NCI-H2171 treated with DMSO at 0.1 percent for 48 hours (cell line): ENCODE measurements at regions not wholly inside any gene's neighbourhood (a gene's known extent, or its start where the extent isn't known, plus 50 kb on each side); places are given as distances from the start of the nearest gene placed in this dataset.
"Not testable (repeated sequence)": the region's sequence is repeated elsewhere in the genome, so short reads cannot be mapped to it uniquely, and the experiment has no call there.

ENCODE experiments used
- DNase-seq: peaks from one replicate; lab custom pipeline; 2025; lab: John Stamatoyannopoulos, UW

- DNase-seq: not testable (repeated sequence)
These were observed 80.9 kb upstream of the ADORA2B start for GRCh38 chr17:15864061-15864460.

- DNase-seq: not testable (repeated sequence)
These were observed 80.5 kb upstream of the ADORA2B start for GRCh38 chr17:15864472-15864871.

DNA sequence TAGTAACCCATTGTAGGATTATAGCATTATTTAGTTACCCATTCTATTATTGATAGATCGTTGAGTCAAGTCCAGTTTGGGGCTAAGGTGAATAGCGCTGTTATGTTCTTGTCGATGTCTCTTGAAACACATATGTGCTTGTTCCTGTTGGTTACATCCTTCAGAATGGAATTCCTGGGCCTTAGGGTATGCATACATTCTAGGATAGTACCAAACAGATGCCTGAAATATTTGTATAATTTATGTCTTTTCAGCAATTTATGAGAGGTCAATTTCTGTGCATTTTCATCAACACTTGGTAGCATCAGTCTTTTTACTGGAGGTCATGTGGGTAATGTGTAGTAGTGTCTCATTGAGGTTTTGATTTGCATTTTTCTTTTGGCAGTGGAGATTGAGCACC, 78.9 kb upstream of the ADORA2B start:
- not testable (repeated sequence) for DNase-seq

DNA sequence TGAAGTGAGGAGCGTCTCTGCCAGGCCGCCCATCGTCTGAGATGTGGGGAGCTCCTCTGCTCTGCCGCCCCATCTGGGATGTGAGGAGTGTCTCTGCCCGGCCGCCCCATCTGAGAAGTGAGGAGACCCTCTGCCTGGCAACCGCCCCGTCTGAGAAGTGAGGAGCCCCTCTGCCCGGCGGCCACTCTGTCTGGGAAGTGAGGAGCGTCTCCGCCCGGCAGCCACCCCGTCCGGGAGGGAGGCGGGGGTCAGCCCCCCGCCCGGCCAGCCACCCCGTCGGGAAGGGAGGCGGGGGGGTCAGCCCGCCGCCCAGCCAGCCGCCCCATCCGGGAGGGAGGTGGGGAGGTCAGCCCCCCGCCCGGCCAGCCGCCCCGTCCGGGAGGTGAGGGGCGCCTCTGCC, 77.6 kb upstream of the ADORA2B start:
- DNase-seq: not testable (repeated sequence)

DNA sequence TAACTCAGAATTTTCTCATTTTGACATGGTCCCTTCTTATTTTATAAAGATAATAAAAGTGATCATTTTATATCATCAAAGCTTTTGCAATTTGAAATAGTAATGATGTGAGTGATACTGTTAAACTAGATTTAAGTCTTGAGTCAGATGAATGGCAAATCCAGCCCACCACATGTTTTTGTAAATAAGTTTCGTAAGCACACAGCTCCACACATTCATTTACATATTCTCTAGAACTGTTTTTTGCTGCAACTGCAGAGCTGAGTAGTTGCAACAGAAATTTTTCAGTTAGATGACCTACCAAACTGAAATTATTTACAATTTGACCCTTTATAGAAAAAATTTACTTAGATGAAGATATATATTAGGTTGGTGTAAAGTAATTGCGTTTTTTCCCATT, 75.1 kb upstream of the ADORA2B start:
- DNase-seq: not testable (repeated sequence)

GRCh38 chr17:15872677-15873076, 72.3 kb upstream of the ADORA2B start:
- not testable (repeated sequence) for DNase-seq

- not testable (repeated sequence) for DNase-seq
These were observed 66.9 kb upstream of the ADORA2B start for GRCh38 chr17:15877882-15878500.

GRCh38 chr17:15882058-15882720, 62.7 kb upstream of the ADORA2B start:
- DNase-seq: no peak

GRCh38 chr17:15882777-15883176, 62.2 kb upstream of the ADORA2B start:
- DNase-seq: no peak

DNA sequence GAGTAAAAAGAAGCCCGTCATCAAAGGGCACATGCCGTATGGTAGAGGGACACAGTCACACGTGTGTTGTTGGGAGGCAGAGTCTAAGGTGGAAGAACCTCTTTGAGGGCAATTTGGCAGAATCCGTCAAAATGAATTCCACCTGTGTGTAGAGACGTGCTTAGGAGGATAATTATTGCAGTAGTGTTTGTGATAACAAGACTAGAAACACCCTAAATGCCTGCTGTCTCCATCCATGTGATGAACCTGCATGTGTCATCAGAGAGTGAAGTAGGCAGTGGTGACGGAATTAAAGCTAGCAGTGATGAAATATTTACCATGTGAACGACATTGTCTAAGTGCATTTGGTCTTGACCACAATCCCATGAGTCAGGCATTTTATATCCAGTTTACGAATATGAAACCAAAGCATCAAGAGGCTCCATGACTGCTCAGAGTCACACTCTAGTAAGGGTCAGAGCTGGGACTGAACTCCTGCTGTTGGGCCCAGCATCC, 61.3 kb upstream of the ADORA2B start:
- DNase-seq: no peak

GRCh38 chr17:15884731-15885130, 60.2 kb upstream of the ADORA2B start:
- no peak for DNase-seq

DNA sequence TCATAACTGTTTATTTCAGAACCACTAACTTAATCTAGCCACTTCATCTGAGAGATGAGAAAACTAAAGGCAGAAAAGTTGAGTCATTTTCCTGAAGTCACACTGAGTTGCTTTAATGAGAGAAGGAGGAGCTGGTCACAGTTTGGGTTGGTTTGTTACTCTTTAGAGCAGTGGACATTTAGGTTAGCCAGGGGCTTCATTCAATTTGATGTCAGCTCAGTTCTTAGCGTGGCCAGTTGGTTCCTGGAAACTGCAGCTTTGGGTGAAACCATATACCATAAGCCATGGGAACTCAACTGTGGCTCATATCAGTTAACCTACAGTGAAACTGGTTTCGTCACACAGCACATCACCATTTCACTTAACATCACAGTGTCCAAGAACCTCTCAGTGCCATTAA, 59.2 kb upstream of the ADORA2B start:
- DNase-seq: no peak

- DNase-seq: no peak
These were observed 58.7 kb upstream of the ADORA2B start for GRCh38 chr17:15886221-15886620.

DNA sequence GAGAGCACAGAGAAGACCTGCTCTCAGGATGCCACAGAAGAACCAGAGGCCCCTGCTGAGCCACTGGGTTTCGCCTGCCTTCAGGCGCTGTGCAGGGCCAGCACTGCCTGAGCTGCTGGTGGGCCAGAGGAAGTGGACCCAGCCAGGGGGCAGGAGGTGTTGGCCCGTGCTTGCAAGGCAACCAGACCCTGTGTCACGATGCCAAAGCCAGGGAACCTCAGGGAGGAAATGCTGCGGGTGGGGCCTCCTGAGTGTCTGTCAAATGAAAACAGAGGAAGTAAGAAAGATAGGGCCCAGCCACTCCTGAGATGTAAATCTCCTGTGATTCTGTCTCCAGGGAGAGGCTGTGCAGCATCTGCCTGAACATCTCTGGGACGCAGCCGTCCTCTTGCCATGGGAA, 58.1 kb upstream of the ADORA2B start:
- no peak for DNase-seq

DNA sequence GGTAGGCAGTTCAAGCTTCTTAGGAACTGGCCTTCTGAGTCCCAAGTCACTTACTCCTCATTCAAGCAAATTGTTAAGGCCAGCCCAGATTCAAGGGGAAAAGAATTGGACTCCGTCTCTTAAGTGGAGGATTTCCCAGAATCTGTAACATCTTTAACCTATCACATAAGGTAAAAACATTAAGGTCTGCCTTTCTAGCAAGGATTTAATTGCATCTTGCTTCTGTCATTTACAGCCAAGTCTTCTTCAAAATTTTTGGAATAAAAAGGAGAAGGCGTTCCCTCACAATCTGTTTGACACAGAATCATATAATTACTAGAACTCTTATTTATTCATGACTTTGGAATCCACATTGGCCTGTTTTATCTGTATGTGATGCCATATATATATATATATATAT, 56.5 kb upstream of the ADORA2B start:
- DNase-seq: no peak

DNA sequence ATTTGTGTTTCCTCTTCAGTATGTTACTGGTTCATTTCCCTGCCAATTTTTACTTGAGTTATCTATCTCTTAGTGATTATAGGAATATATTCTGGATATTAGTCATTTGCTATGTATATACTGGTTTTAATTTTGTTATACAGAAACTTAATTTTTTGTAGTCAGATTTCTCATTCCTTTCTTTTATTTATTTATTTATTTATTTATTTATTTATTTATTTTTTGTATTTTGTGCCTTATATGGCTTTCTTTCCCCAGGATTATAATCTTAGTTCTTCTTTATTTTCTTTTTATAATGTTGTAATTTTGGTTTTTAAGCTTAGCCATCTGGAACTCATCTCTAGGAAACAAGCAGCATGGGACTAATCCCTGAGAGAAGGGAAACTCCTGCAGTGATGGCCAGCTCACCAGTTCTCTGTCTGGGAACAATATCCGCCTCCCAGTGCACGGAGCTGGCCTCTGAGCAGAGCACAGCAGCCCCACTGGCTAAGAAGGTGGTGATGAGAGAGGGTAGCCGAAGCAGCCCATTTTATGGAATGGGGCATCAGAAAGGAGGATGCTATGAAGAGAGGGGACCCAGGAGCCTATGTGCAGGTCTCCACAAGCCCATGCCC, 54.5 kb upstream of the ADORA2B start:
- no peak for DNase-seq

GRCh38 chr17:15891318-15891717, 53.6 kb upstream of the ADORA2B start:
- DNase-seq: no peak

DNA sequence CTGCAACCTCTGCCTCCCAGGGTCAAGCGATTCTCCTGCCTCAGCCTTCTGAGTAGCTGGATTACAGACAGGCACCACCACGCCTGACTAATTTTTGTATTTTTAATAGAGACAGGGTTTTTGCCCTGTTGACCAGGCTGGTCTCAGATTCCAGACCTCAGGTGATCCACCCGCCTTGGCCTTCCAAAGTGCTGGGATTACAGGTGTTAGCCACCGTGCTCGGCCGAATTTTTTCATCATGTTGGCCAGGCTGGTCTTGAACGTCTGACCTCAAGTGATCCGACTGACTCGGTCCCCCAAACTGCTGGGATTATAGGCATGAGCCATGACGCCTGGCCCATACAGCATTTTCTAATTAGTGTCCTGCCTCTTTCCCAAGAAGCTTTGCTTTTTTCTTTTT, 52.7 kb upstream of the ADORA2B start:
- DNase-seq: no peak

DNA sequence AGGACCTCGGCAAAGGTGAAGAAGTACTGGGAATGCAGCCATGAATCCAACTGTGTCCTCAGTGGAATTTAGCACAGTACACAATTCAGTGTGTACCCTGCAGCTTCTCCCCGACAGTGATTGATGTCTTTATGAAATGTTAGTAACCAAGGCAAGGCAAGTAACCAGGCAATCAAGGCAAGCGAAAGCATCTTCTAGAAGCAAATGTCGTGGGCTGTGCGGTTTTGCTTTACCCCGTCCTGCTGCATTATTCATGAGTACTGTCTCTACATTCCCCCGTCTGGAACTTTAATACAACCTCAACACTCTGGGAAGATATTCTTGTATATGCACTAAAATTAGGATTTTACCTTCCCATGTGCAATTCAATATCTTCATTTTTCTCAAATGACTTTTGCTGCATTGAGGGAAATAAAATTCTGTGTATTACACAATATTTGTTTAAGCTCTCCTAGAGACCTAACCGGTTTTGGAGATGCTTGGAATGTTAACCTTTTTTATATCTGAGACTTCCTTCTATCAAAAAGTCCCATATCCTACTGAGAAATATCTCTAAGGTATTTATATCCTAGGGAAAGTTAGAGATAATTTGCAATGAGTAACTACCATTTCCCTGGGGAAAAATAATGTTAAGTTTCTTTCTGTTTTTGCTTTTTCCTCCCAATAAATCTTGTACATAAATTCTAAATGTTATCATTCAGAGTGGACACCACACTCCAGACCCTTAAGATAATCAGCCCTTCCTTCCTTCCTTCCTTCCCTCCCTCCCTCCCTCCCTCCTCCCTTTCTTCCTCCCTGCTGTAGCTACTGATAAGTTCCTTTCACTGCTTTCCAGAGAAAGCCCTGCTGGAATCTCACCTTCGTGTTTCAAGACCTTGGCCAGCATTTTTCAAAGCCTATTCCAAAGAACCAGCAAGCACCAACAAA, 51.9 kb upstream of the ADORA2B start:
- no peak for DNase-seq

DNA sequence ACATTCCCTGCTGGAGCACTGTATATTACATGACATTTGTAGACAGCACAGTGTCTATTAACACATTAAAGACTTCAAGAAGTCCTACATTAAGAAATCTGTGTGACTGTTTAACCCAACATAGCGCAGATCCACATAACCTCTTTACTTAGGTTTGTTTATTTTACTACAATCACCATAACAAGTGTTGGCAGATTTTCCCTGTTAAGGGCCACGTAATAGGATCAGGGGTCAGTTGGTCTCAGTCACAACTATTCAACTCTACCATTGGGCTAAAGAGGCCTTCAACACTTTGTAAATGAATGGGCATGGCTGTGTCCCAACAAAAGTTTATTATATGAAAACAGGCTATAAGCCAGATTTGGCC, 51.3 kb upstream of the ADORA2B start:
- DNase-seq: no peak

GRCh38 chr17:15894258-15894657, 50.7 kb upstream of the ADORA2B start:
- DNase-seq: no peak

GRCh38 chr17:15894913-15895658, 49.8 kb upstream of the ADORA2B start:
- no peak for DNase-seq
